LNCaP clone FGC (cell line): ENCODE measurements at regions not wholly inside any gene's neighbourhood (a gene's known extent, or its start where the extent isn't known, plus 50 kb on each side); places are given as distances from the start of the nearest gene placed in this dataset.
A peak's percentile ranks its signal among the peaks of the same experiment; 100 is the strongest.

ENCODE experiments used
- DNase-seq: peaks from one replicate; pipeline ENCODE4 v3.0.0-alpha.2; 2011; ENCODE audit warnings: low read depth
- H3K4me3 ChIP-seq: 2 replicates; pipeline ENCODE4 v1.5.1; 2011; ENCODE audit warnings: mild to moderate bottlenecking, low read depth, low read length, control low read depth
- CTCF ChIP-seq: IDR thresholded peaks from 2 replicates; pipeline ENCODE4 v1.5.1; 2012; ENCODE audit warnings: mild to moderate bottlenecking; ENCODE audit not compliant: control insufficient read depth, insufficient read depth; ENCODE audit errors: extremely low read depth

GRCh38 chr14:27410981-27411380 lies 813.1 kb upstream of the NOVA1 start:
- no peak overlapping the region for H3K4me3 ChIP-seq
- TF ChIP-seq CTCF, result no peak
- no peak for DNase-seq

GRCh38 chr14:27427796-27428195 lies 830.0 kb upstream of the NOVA1 start:
- no peak for TF ChIP-seq CTCF
- DNase-seq, result no peak
- no peak overlapping the region for H3K4me3 ChIP-seq

GRCh38 chr14:27435923-27436670 lies 838.3 kb upstream of the NOVA1 start:
- no peak overlapping the region for H3K4me3 ChIP-seq
- DNase-seq, result peak; percentile 18
- no peak for TF ChIP-seq CTCF

GRCh38 chr14:27484633-27485032 lies 886.8 kb upstream of the NOVA1 start:
- no peak overlapping the region for H3K4me3 ChIP-seq
- DNase-seq, result no peak
- no peak for TF ChIP-seq CTCF

- DNase-seq, result no peak
- no peak for TF ChIP-seq CTCF
- no peak overlapping the region for H3K4me3 ChIP-seq
These were observed 887.4 kb upstream of the NOVA1 start for GRCh38 chr14:27485193-27485592.

- no peak for DNase-seq
- TF ChIP-seq CTCF, result no peak
These were observed 908.4 kb upstream of the NOVA1 start for GRCh38 chr14:27506272-27506671.

GRCh38 chr14:27528328-27528727 lies 930.5 kb upstream of the NOVA1 start:
- peak; percentile 15 for DNase-seq
- no peak overlapping the region for H3K4me3 ChIP-seq
- TF ChIP-seq CTCF, result peak; percentile 83

More at GRCh38 chr14:27506272-27506671, 908.4 kb upstream of the NOVA1 start:
- H3K4me3 ChIP-seq, result no peak overlapping the region
